UCSD-AML1 (cell line): ENCODE measurements at regions not wholly inside any gene's neighbourhood (a gene's known extent, or its start where the extent isn't known, plus 50 kb on each side); places are given as distances from the start of the nearest gene placed in this dataset.

Experiments
- DNase-seq: peaks from one replicate; lab custom pipeline; 2025; ENCODE audit not compliant: unreplicated experiment; lab: John Stamatoyannopoulos, UW

DNA sequence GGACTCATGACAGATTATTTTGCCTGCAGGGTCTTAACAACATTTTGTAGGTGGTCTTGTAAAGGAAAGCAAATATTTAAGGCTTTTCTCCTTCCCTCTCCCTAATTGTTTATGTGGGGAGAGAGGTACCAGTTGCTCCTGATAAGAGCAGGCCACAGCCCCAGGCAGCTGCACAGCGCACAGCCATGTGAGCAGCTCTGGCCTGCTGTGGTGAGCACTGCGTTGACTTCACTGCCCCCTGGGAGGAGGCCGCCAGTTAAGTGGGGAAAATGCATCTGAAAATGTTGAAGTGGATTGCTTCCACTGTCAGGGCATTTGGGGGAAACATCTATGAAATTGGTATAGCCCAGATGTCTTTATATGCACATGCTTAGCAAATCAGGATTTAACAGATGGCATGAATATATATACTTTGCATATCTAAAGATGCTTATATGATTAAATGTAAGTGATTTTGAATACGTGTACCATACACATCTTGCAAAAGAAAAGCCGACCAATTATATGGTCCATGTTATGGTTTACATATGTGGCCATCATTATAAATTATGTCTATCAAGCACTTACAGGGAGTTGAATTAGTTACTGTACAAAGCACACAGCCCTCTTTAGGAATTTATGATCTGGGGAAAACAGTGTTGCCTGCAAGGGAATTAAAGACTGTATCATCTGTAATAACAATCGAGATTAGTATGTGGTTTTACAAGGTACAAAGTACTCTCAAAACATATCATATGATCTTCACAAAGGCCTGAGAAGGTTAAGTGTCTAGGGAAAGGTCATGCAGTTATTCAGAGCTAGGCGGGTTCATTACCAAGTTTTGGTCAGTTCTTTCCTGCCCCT lies 132.1 kb downstream of the RHOU start:
- DNase-seq, result no peak

- DNase-seq, result no peak
These were observed 132.9 kb downstream of the RHOU start for GRCh38 chr1:228867951-228868730.

GRCh38 chr1:228868731-228869024 lies 133.4 kb downstream of the RHOU start:
- no peak for DNase-seq

- DNase-seq, result no peak
These were observed 134.1 kb downstream of the RHOU start for GRCh38 chr1:228869312-228869824.

- DNase-seq, result no peak
These were observed 134.9 kb downstream of the RHOU start for GRCh38 chr1:228870041-228870713.

GRCh38 chr1:228871314-228872061 lies 136.2 kb downstream of the RHOU start:
- no peak for DNase-seq

DNA sequence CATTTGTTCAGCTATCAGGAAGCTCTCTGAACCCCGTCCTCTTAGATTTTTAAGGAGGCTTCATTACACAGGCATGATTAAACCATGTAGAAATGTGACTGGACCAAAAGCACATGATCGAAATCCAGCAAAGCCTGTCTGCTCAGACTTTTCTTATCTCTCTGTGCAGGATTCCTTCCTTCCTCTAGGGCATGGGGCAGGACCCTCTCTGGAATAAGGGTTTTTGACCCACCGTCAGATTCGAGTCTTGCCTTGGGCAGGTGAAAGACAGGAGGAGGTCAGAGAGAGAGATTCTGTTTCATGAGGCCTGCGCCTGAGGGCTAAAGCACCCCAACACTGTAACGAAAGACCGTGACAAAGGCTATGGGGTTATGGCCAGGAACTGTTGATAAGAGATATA lies 136.8 kb downstream of the RHOU start:
- DNase-seq, result no peak

- DNase-seq, result no peak
These were observed 138.4 kb downstream of the RHOU start for GRCh38 chr1:228873709-228874108.

DNA sequence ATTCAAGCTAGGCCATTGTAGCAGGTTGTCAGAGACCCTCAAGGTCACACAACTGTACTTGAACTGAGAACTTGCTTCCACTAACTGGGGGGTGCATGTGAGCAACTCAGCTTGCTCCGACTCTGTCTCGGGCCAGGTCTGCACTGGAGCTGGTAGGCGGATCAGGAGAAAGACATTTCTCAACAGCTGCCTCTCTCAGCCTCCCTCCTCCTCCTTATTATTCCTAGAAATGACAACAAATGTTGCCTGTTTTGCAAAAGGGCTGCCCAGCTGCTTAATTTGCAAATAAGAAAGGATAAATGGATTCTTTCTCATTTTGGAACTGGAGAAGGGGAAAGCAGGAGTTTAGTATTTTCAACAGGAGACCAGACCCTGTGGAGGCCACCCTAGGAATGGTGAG lies 140.5 kb downstream of the RHOU start:
- no peak for DNase-seq

- no peak for DNase-seq
These were observed 140.9 kb downstream of the RHOU start for GRCh38 chr1:228876187-228876586.

GRCh38 chr1:228879164-228879563 lies 143.9 kb downstream of the RHOU start:
- DNase-seq, result no peak

- no peak for DNase-seq
These were observed 146.9 kb downstream of the RHOU start for GRCh38 chr1:228882041-228882770.

DNA sequence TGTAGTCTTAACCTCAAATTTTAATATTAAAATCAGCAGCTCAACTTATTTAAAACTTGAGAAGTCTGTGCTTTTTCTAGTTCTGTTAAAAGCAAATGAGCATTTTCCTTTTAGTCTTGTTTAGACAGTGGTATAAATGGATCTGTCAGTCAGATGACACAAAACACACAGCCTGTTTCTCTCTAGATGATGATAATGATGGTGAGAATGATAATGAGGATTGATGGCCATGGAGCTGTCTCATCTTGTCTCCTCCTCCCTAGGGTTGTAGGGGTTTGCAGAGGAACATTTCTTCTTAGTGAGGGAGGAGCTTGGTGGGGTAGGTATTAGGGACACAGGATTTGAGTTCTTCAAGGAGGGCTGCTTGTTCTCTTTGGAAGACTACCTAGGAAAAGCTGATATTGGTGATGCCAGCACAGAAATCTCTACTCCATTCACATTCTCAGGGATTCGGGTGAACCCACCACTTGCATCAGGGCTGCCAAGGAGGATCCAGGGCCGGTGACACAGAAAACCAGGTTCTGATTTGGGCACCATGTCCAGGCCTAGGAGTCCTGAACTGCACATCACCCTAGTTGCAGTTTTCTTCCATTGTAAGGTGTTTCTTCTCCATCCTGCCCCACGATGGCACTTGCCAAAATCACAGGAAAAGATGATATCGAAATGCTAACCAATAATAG lies 147.6 kb downstream of the RHOU start:
- no peak for DNase-seq

- no peak for DNase-seq
These were observed 148.3 kb downstream of the RHOU start for GRCh38 chr1:228883535-228883934.

- no peak for DNase-seq
These were observed 148.9 kb downstream of the RHOU start for GRCh38 chr1:228884196-228884595.

DNA sequence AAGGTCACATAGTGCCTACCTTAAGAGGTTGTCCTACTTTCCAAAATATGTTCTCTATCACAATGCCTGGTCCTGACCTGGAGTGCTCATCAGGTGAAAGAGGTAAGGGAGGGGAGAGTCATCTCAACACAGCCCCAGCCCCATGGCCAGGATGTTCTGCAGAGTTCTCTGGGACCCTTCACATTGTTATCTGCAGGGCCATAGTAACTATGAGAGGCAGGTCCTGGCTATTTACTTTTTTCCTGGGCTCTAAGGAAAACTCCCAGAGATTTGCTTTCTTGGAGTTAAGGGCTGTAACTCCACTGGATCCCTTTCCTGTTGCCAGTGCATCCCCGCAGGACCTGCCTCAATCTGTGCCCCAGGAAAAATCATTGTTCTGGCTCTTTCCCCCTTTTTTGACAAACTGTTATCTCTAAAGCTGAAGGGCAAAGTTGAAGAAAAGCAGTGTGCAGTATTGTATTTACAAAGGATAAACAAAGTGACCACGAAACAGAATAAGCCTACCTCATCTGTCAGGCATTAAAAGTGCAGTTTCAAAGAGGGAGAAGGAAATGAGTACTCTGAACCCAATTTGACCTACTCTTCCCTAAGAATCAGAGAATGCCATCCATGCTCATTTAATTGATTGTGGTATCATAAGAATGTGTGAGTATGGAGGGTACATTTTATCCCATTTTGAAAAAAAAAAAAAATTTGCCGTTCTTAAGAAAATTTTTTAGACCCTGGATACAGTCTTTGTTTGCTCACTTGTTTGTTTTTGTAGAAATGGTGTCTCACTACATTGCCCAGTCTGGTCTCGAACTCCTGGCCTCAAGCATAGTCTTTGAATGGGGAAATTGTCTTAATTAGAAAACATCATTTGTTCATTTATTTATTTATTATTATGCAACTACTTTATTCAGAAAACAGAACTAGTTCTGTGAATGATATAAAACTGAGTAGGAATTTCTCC lies 149.6 kb downstream of the RHOU start:
- no peak for DNase-seq

GRCh38 chr1:228885845-228886244 lies 150.6 kb downstream of the RHOU start:
- no peak for DNase-seq

DNA sequence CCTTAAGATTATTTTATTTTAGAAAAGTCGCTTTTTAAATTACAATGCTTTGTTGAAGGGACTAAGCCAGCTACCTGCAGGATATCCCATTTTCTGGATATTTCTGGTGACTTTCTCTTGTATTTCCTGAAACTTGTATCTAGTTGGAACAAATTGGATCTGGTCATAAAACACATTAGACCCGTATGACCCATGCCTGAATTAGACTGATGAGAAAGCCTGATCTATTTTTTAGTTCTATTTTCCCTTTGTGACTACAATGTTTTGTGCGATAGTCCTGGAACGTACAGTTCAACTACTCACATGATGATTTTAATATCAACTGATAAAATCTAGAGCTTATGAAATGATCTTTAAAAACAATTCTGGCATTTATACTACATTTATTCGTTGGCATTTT lies 151.8 kb downstream of the RHOU start:
- DNase-seq, result no peak

GRCh38 chr1:228887960-228888359 lies 152.7 kb downstream of the RHOU start:
- no peak for DNase-seq
